Left lung (tissue), 4 donors: ENCODE measurements at regions not wholly inside any gene's neighbourhood (a gene's known extent, or its start where the extent isn't known, plus 50 kb on each side); places are given as distances from the start of the nearest gene placed in this dataset.

Experiments used
- ATAC-seq: fragments of 200-7000 bp; cut with Tn5 transposase; one replicate; pipeline ENCODE4 v1.9.1; 2020; ENCODE audit warnings: moderate library complexity
- DNase-seq, 4 donors: peaks; one replicate each; pipeline ENCODE4 v3.0.0-alpha.2; 2013 to 2020
- H3K27ac ChIP-seq, 2 donors: fragments of 200-600 bp; sonication (generic) in 1 of 2; one replicate each; pipeline versions ENCODE4 v1.5.0 to v1.8.0; 2020 to 2021
- H3K27me3 ChIP-seq, 2 donors: fragments of 200-600 bp; sonication (generic) in 1 of 2; one replicate each; pipeline versions ENCODE4 v1.5.0 to v1.8.0; 2020 to 2021
- H3K36me3 ChIP-seq, 2 donors: fragments of 200-600 bp; sonication (generic) in 1 of 2; one replicate each; pipeline versions ENCODE4 v1.5.0 to v1.8.0; 2020 to 2021
- H3K4me1 ChIP-seq, 2 donors: fragments of 200-600 bp; one replicate each; pipeline ENCODE4 v1.8.0; 2021
- H3K4me3 ChIP-seq, 2 donors: fragments of 200-600 bp; sonication (generic) in 1 of 2; one replicate each; pipeline versions ENCODE4 v1.5.0 to v1.8.0; 2020 to 2021; ENCODE audit warnings: mild to moderate bottlenecking in 1 of 2
- H3K9me3 ChIP-seq, 2 donors: fragments of 200-600 bp; sonication (generic) in 1 of 2; one replicate each; pipeline versions ENCODE4 v1.5.0 to v1.8.0; 2020 to 2021
- intact Hi-C, 2 donors: fragments of 100-400 bp; cut with DNase I; formaldehyde crosslinking; loops; one replicate each; pipeline versions ENCODE4 v1.11.2 to v1.14.2; 2022
- TF ChIP-seq, protein P1 (sequence below), 2 donors: fragments of 200-600 bp; sonication (generic) in 1 of 2; IDR thresholded peaks; one replicate each; pipeline versions ENCODE4 v1.5.0 to v1.8.0; 2021; ENCODE audit warnings: antibody characterized with exemption in 2 of 2
- donor health status: DM: no; HTN: yes; CAD: no.
- donor health status: DM: no; HTN: no; CAD: no.

DNA sequence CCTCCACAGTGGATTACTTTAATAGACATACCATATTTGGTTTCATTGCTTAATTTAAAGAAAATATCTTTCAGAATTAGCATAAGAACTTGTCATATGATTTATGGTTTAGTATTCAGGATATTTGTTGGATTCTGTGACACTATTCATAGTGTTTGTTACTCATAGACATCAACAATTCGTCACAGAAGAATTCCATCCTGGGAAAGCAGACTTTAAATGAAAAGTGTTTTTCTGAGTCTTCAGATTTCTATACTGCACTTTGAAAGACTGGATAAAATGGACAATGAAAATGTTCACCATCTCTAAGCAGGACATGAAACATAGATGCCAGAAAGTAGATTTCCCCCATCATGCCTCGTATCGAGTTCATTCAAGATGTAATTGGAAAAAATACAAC, 435.6 kb upstream of the ONECUT1 start:
- Histone ChIP-seq H3K4me1 (no peaks in the 10 kb centered on the region), H3K27ac (no peak overlapping the region), H3K4me3 (no peak overlapping the region), H3K27me3 (no peaks in the 10 kb centered on the region), H3K9me3 (no peaks in the 10 kb centered on the region), H3K36me3 (no peaks in the 10 kb centered on the region)
- no peak for DNase-seq
- TF ChIP-seq, protein P1, sequence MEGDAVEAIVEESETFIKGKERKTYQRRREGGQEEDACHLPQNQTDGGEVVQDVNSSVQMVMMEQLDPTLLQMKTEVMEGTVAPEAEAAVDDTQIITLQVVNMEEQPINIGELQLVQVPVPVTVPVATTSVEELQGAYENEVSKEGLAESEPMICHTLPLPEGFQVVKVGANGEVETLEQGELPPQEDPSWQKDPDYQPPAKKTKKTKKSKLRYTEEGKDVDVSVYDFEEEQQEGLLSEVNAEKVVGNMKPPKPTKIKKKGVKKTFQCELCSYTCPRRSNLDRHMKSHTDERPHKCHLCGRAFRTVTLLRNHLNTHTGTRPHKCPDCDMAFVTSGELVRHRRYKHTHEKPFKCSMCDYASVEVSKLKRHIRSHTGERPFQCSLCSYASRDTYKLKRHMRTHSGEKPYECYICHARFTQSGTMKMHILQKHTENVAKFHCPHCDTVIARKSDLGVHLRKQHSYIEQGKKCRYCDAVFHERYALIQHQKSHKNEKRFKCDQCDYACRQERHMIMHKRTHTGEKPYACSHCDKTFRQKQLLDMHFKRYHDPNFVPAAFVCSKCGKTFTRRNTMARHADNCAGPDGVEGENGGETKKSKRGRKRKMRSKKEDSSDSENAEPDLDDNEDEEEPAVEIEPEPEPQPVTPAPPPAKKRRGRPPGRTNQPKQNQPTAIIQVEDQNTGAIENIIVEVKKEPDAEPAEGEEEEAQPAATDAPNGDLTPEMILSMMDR (IDR thresholded peaks at IDR 0.05), result no peak
- intact Hi-C loops, result no loop called here
- ATAC-seq, result no peak

DNA sequence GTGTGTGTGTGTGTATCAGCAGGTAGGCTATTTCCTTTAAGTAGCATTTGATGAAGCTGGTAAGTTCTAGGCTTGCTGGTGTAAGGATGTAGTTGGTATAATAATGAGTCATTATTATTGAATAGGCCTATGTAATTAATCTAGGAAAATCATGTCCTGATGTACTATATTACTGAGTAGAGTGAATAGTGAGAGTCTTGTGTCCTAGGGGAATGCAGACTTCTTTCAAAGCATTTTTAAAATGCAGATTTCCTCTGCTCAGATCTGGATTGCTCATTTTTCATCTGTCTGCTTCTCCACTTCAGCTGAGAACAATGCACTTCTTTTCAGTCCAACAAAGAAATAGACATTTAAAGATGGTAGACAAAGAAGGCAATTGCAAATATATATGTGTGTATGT, 434.2 kb upstream of the ONECUT1 start:
- no peak for ATAC-seq
- Histone ChIP-seq H3K27ac (no peak overlapping the region), H3K9me3 (no peaks in the 10 kb centered on the region), H3K36me3 (no peaks in the 10 kb centered on the region), H3K27me3 (no peaks in the 10 kb centered on the region), H3K4me3 (no peak overlapping the region), H3K4me1 (no peaks in the 10 kb centered on the region)
- intact Hi-C loops, result no loop called here
- TF ChIP-seq, protein P1 (IDR thresholded peaks at IDR 0.05), result no peak
- no peak for DNase-seq

DNA sequence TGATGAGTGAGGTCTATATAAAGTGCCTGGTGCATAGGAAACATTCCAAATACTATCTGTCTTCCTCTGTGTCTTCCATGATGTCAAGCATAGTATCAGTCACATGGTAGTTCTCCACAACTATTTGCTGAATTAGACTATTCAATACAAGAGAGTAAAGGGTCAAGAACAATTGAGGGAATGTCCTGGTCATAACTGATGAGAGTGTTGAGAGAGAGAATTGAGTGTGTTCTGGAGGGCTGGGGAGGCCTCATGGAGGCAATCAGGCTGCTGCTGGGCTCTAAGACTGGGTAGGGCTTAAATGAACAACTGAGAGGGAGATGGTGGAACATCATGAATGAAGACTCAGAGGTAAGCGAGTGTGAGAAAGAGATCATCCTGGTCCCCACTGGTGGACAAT, 433.7 kb upstream of the ONECUT1 start:
- H3K36me3 ChIP-seq, result no peaks in the 10 kb centered on the region
- TF ChIP-seq, protein P1 (IDR thresholded peaks at IDR 0.05), result no peak
- intact Hi-C loops, result no loop called here
- ATAC-seq (no peak), DNase-seq (no peak)
- no peaks in the 10 kb centered on the region for H3K9me3 ChIP-seq
- H3K27me3 ChIP-seq, result no peaks in the 10 kb centered on the region
- H3K4me3 ChIP-seq, result no peak overlapping the region
- no peaks in the 10 kb centered on the region for H3K4me1 ChIP-seq
- H3K27ac ChIP-seq, result no peak overlapping the region

DNA sequence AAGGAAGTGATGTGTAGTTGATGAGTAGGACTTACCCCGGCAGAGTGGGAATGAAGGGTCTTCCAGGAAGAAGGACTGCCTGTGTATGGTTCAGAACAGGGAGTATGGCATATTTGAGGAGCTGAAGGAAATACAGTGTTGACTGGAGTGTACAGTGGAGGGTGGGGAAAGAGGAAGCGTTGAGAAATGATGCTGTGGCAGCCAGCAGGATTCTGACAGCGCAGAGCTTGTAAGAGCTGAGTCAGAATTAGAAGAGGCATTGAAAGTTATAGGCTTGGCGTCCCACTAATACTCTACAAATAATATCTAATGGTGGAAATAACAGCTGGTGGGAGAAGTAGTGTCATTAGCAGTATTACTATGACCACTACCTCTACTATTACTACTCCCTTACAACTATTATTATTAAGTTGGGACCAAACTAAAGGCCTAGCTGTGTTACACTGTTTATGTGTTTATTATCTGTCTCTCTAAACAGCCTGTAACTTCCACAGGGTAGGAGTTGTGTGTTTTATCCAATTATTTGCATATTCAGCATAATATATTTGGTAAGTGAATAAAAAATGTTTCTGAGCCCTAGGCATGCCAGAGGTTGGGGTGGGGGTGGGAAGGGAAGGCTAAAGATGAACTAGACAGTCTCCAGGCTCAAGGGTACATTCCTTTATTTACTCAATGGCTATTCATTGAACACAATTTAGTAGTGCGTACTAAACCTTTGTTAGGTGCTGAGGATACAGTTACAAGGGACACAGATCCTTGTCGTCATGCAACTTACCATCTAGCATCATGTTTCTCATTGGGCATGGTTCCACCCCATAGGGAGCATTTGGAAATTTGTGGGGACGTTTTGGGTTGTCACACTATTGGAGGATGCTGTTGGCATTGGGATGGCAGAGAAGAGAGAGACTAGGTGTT, 428.8 kb upstream of the ONECUT1 start:
- Histone ChIP-seq H3K4me3 (no peak overlapping the region), H3K4me1 (no peaks in the 10 kb centered on the region), H3K27me3 (no peaks in the 10 kb centered on the region), H3K27ac (no peak overlapping the region), H3K36me3 (no peaks in the 10 kb centered on the region), H3K9me3 (no peaks in the 10 kb centered on the region)
- no peak for ATAC-seq
- DNase-seq, result no peak
- intact Hi-C loops, result no loop called here
- TF ChIP-seq, protein P1 (IDR thresholded peaks at IDR 0.05), result no peak

DNA sequence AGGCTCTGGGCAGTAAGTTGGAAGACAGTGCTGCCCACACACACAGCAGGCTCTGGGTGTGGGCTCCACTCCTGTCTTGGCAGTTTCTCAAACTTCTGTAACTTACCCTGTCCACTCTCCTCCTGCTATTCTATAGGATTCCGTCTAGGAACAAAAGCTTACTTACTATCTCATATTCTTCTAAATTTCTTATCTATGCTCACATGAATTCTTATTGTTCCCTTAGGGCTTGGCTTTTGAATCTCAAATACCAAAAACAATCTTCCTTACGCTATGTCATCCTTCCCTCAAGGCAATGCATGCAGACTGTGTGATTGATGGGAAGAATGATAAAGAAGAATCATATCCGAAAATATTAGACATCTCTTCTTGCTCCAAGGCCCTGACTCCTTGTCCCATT, 425.9 kb upstream of the ONECUT1 start:
- intact Hi-C loops, result no loop called here

More for the DNA sequence above, 425.9 kb upstream of the ONECUT1 start:
- Histone ChIP-seq H3K27me3 (no peaks in the 10 kb centered on the region), H3K4me1 (no peaks in the 10 kb centered on the region), H3K9me3 (no peaks in the 10 kb centered on the region), H3K4me3 (no peak overlapping the region), H3K27ac (no peak overlapping the region), H3K36me3 (no peaks in the 10 kb centered on the region)
- no peak for ATAC-seq
- no peak for DNase-seq
- TF ChIP-seq, protein P1 (IDR thresholded peaks at IDR 0.05), result no peak
